Stimulated activated CD8-positive, alpha-beta memory T cell treated with anti-CD3 and anti-CD28 coated beads, Interleukin-15, amount 100 ng/mL, for 48 hours (primary cell): ENCODE measurements at regions not wholly inside any gene's neighbourhood (a gene's known extent, or its start where the extent isn't known, plus 50 kb on each side); places are given as distances from the start of the nearest gene placed in this dataset.
"Not testable (repeated sequence)": the region's sequence is repeated elsewhere in the genome, so short reads cannot be mapped to it uniquely, and the experiment has no call there.

Source experiments
- DNase-seq, 2 donors: peaks; one replicate each; pipeline ENCODE4 v3.0.0-alpha.2; 2020; ENCODE audit warnings: low read depth in 2 of 2

GRCh38 chr3:87727783-87728182 lies 331.0 kb downstream of the CGGBP1 start:
- DNase-seq: no peak

GRCh38 chr3:87719060-87719459 lies 339.7 kb downstream of the CGGBP1 start:
- no peak for DNase-seq

- no peak for DNase-seq
These were observed 348.3 kb downstream of the CGGBP1 start for GRCh38 chr3:87710511-87710910.

GRCh38 chr3:87710028-87710427 lies 348.8 kb downstream of the CGGBP1 start:
- DNase-seq: no peak

- DNase-seq: no peak
These were observed 352.6 kb downstream of the CGGBP1 start for GRCh38 chr3:87706176-87706575.

- DNase-seq: no peak
These were observed 356.2 kb downstream of the CGGBP1 start for GRCh38 chr3:87702600-87702999.

GRCh38 chr3:87696124-87697013 lies 362.4 kb downstream of the CGGBP1 start:
- no peak for DNase-seq

- DNase-seq: no peak
These were observed 364.1 kb downstream of the CGGBP1 start for GRCh38 chr3:87694678-87695077.

GRCh38 chr3:87691109-87691508 lies 367.7 kb downstream of the CGGBP1 start:
- no peak for DNase-seq

- not testable (repeated sequence) for DNase-seq
These were observed 379.7 kb downstream of the CGGBP1 start for GRCh38 chr3:87678984-87679660.

- no peak for DNase-seq
These were observed 384.2 kb downstream of the CGGBP1 start for GRCh38 chr3:87674397-87675161.

- no peak for DNase-seq
These were observed 385.7 kb downstream of the CGGBP1 start for GRCh38 chr3:87673132-87673531.

GRCh38 chr3:87654184-87654583 lies 377.8 kb upstream of the POU1F1 start:
- no peak for DNase-seq

GRCh38 chr3:87653138-87653537 lies 376.8 kb upstream of the POU1F1 start:
- not testable (repeated sequence) for DNase-seq

- DNase-seq: no peak
These were observed 358.0 kb upstream of the POU1F1 start for GRCh38 chr3:87634426-87634825.

- DNase-seq: no peak
These were observed 350.9 kb upstream of the POU1F1 start for GRCh38 chr3:87627316-87627715.

GRCh38 chr3:87626546-87626945 lies 350.2 kb upstream of the POU1F1 start:
- no peak for DNase-seq

- no peak for DNase-seq
These were observed 349.5 kb upstream of the POU1F1 start for GRCh38 chr3:87625876-87626275.

GRCh38 chr3:87624860-87625259 lies 348.5 kb upstream of the POU1F1 start:
- DNase-seq: no peak

GRCh38 chr3:87621667-87622066 lies 345.3 kb upstream of the POU1F1 start:
- DNase-seq: no peak

- DNase-seq: no peak
These were observed 339.1 kb upstream of the POU1F1 start for GRCh38 chr3:87615506-87615905.

- no peak for DNase-seq
These were observed 338.6 kb upstream of the POU1F1 start for GRCh38 chr3:87614998-87615397.
